Ureter (tissue), 1 donor: ENCODE measurements at regions not wholly inside any gene's neighbourhood (a gene's known extent, or its start where the extent isn't known, plus 50 kb on each side); places are given as distances from the start of the nearest gene placed in this dataset.
A peak's percentile ranks its signal among the peaks of the same experiment; 100 is the strongest.

Experiments used
- DNase-seq: peaks from one replicate; pipeline ENCODE4 v3.0.0-alpha.2; 2020; ENCODE audit warnings: low spot score
- donor health status: DM: yes; HTN: yes; CAD: no.

- DNase-seq: no peak
Measured at GRCh38 chr3:72058493-72059081, 273.6 kb upstream of the PROK2 start.

- DNase-seq: no peak
Measured at GRCh38 chr3:72055436-72055835, 270.5 kb upstream of the PROK2 start.

GRCh38 chr3:72054976-72055375, 270.0 kb upstream of the PROK2 start:
- no peak for DNase-seq

GRCh38 chr3:72052841-72053409, 268.0 kb upstream of the PROK2 start:
- no peak for DNase-seq

- DNase-seq: no peak
Measured at GRCh38 chr3:72050771-72051170, 265.8 kb upstream of the PROK2 start.

GRCh38 chr3:72050048-72050632, 265.2 kb upstream of the PROK2 start:
- DNase-seq: no peak

GRCh38 chr3:72049300-72049699, 264.4 kb upstream of the PROK2 start:
- no peak for DNase-seq

GRCh38 chr3:72048873-72049272, 263.9 kb upstream of the PROK2 start:
- no peak for DNase-seq

GRCh38 chr3:72047221-72047871, 262.4 kb upstream of the PROK2 start:
- DNase-seq: no peak

GRCh38 chr3:72044231-72044855, 259.4 kb upstream of the PROK2 start:
- no peak for DNase-seq

GRCh38 chr3:72043204-72044133, 258.5 kb upstream of the PROK2 start:
- no peak for DNase-seq

- DNase-seq: no peak
Measured at GRCh38 chr3:72042397-72043203, 257.7 kb upstream of the PROK2 start.

GRCh38 chr3:72041511-72041910, 256.6 kb upstream of the PROK2 start:
- DNase-seq: peak; percentile 52

GRCh38 chr3:72041076-72041475, 256.1 kb upstream of the PROK2 start:
- DNase-seq: no peak

GRCh38 chr3:72039677-72040076, 254.7 kb upstream of the PROK2 start:
- no peak for DNase-seq

- DNase-seq: no peak
Measured at GRCh38 chr3:72036899-72037298, 252.0 kb upstream of the PROK2 start.

GRCh38 chr3:72035606-72036005, 250.7 kb upstream of the PROK2 start:
- DNase-seq: no peak

- no peak for DNase-seq
Measured at GRCh38 chr3:72034986-72035385, 250.0 kb upstream of the PROK2 start.

GRCh38 chr3:72033666-72034428, 248.9 kb upstream of the PROK2 start:
- no peak for DNase-seq
